Naive thymus-derived CD4-positive, alpha-beta T cell (primary cell): ENCODE measurements at regions not wholly inside any gene's neighbourhood (a gene's known extent, or its start where the extent isn't known, plus 50 kb on each side); places are given as distances from the start of the nearest gene placed in this dataset.

ENCODE experiments used
- ATAC-seq: fragments of 150-1000 bp; cut with Tn5 transposase; 2 replicates; pipeline ENCODE4 v1.10.0; 2021; ENCODE audit warnings: mild to moderate bottlenecking, moderate library complexity
- CTCF ChIA-PET: fragments of 350-600 bp; sonication (Branson Sonifier 250); formaldehyde crosslinking; loops from one replicate; lab custom pipeline; 2021; ENCODE audit warnings: antibody characterized with exemption; lab: Charles Lee
- POLR2A ChIA-PET: fragments of 350-600 bp; sonication (Branson Sonifier 250); formaldehyde crosslinking; loops from one replicate; lab custom pipeline; 2021; ENCODE audit warnings: antibody characterized with exemption, inconsistent platforms; lab: Charles Lee
- DNase-seq, 9 donors: peaks; one replicate each; pipeline versions ENCODE4 v3.0.0 to v3.0.0-alpha.2; 2020 to 2022; ENCODE audit warnings: mixed read lengths in 1 of 9
- H3K27ac ChIP-seq: one replicate; pipeline ENCODE4 v1.7.0; 2013; ENCODE audit warnings: mild to moderate bottlenecking, low read depth, low read length, moderate library complexity
- H3K27me3 ChIP-seq, 2 donors: one replicate each; pipeline ENCODE4 v1.7.0; 2013; ENCODE audit warnings: low read length in 2 of 2, mild to moderate bottlenecking in 2 of 2, moderate library complexity in 2 of 2; ENCODE audit not compliant: control insufficient read depth in 2 of 2, insufficient read depth in 2 of 2
- H3K36me3 ChIP-seq, 3 experiments: 1 replicate in 2 of 3; 2 replicates in 1 of 3; pipeline ENCODE4 v1.7.0; 2013; ENCODE audit warnings: low read length in 3 of 3, mild to moderate bottlenecking in 3 of 3, moderate library complexity in 1 of 3; ENCODE audit not compliant: insufficient read depth in 3 of 3, control insufficient read depth in 2 of 3
- H3K4me1 ChIP-seq, 2 donors: one replicate each; pipeline ENCODE4 v1.7.0; 2013; ENCODE audit warnings: low read length in 2 of 2, mild to moderate bottlenecking in 2 of 2, moderate library complexity in 1 of 2; ENCODE audit not compliant: control insufficient read depth in 2 of 2, insufficient read depth in 2 of 2
- H3K4me3 ChIP-seq: 2 replicates; pipeline ENCODE4 v1.7.0; 2013; ENCODE audit warnings: mild to moderate bottlenecking, low read length
- H3K9me3 ChIP-seq, 3 experiments: 1 replicate in 2 of 3; 2 replicates in 1 of 3; pipeline ENCODE4 v1.7.0; 2013; ENCODE audit warnings: low read length in 3 of 3; ENCODE audit not compliant: control insufficient read depth in 2 of 3
- H3K27ac Mint-ChIP-seq, 9 donors: one replicate each; pipeline ENCODE4 v1.8.0; 2020 to 2022; ENCODE audit warnings: mixed read lengths in 9 of 9, mild to moderate bottlenecking in 8 of 9, moderate library complexity in 5 of 9, inconsistent platforms in 2 of 9
- H3K27me3 Mint-ChIP-seq, 5 donors: one replicate each; pipeline ENCODE4 v1.8.0; 2021 to 2022; ENCODE audit warnings: mixed read lengths in 5 of 5, mild to moderate bottlenecking in 1 of 5
- H3K36me3 Mint-ChIP-seq, 5 donors: one replicate each; pipeline ENCODE4 v1.8.0; 2020 to 2022; ENCODE audit warnings: mixed read lengths in 5 of 5, mild to moderate bottlenecking in 3 of 5, inconsistent platforms in 1 of 5
- H3K4me1 Mint-ChIP-seq, 7 donors: one replicate each; pipeline ENCODE4 v1.8.0; 2020 to 2022; ENCODE audit warnings: mixed read lengths in 7 of 7, mild to moderate bottlenecking in 3 of 7, inconsistent platforms in 1 of 7
- H3K4me3 Mint-ChIP-seq, 10 donors: one replicate each; pipeline ENCODE4 v1.8.0; 2020 to 2022; ENCODE audit warnings: mild to moderate bottlenecking in 10 of 10, mixed read lengths in 10 of 10, moderate library complexity in 6 of 10, inconsistent platforms in 2 of 10
- H3K9me3 Mint-ChIP-seq, 11 donors: one replicate each; pipeline ENCODE4 v1.8.0; 2020 to 2022; ENCODE audit warnings: mixed read lengths in 11 of 11, mild to moderate bottlenecking in 4 of 11, inconsistent platforms in 1 of 11, moderate library complexity in 1 of 11
- intact Hi-C, 2 donors: fragments of 100-400 bp; cut with micrococcal nuclease; formaldehyde crosslinking; loops; one replicate each; pipeline ENCODE4 v1.15.1; 2023

DNA sequence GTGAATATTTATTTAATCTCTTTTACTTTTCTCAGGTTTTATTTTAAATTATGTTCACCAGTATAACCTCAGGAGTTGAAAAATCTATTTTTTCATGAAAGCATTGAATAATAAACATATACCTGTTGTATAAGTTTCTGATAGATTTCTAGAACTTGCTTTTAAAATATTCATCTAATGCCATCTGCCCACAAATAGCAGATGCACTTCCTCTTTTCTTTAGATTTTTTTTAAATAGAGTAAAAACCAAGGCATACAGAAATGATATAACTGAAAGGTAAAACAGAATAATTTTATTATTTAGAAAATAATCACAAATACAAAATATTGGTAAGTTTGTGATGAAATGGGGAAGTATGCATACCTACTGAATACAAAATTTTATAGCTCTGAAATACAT, 130.7 kb upstream of the PRMT6 start:
- Mint-ChIP-seq H3K36me3 (no peaks in the 10 kb centered on the region), H3K27ac (no peak overlapping the region), H3K27me3 (no peaks in the 10 kb centered on the region), H3K9me3 (peaks cover 0 to 18% (median 7%) of the 10 kb centered on the region in 11 donors), H3K4me3 (no peak overlapping the region), H3K4me1 (no peaks in the 10 kb centered on the region)
- Histone ChIP-seq H3K4me1 (no peaks in the 10 kb centered on the region), H3K27ac (no peak overlapping the region), H3K9me3 (no peaks in the 10 kb centered on the region), H3K4me3 (no peak overlapping the region), H3K36me3 (no peaks in the 10 kb centered on the region), H3K27me3 (no peaks in the 10 kb centered on the region)
- DNase-seq, result no peak
- ChIA-PET CTCF (no interaction called here), POLR2A (no interaction called here)
- ATAC-seq, result no peak
- intact Hi-C loops, result no loop called here

DNA sequence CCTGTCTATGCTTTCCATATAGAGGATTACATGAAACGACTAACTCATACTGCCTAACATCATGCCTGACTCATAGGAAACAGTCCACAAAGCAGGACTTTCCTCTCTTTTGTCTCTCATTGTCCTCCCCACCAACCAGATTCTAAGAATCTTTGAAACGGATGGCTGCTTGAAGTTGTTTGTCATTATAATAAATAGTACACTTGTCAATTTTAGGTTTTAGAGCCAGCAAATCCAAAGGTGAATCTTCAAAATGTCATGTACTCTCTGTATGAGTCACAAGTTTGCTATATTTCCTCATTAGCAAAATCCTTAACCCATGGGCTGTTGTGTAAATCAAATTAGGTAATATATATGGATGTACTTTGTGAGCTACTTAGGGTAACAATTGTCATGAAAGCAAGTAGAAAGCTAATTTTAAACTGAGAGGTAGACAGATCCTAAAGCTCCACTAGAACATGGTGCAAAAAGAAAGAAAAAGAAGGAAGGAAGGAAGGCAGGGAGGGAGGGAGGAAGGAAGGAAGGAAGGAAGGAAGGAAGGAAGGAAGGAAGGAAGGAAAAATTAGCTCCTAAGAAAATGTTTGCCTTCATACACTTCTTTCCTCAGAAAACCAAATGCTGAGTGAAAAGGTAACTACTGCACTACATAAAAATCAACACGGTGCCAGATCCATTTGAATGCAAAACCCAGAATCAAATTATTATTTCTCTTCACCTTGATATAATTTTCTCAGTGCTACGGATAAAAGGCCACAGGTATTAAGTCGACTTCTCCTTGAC, 129.5 kb upstream of the PRMT6 start:
- Mint-ChIP-seq H3K27ac (no peak overlapping the region), H3K9me3 (peaks cover 0 to 18% (median 7%) of the 10 kb centered on the region in 11 donors), H3K4me1 (no peaks in the 10 kb centered on the region), H3K36me3 (no peaks in the 10 kb centered on the region), H3K4me3 (no peak overlapping the region), H3K27me3 (no peaks in the 10 kb centered on the region)
- Histone ChIP-seq H3K27ac (no peak overlapping the region), H3K27me3 (no peaks in the 10 kb centered on the region), H3K9me3 (no peaks in the 10 kb centered on the region), H3K4me1 (no peaks in the 10 kb centered on the region), H3K4me3 (no peak overlapping the region), H3K36me3 (no peaks in the 10 kb centered on the region)
- ATAC-seq, result no peak
- POLR2A ChIA-PET, result no interaction called here
- intact Hi-C loops, result no loop called here
- CTCF ChIA-PET, result no interaction called here
- no peak for DNase-seq

DNA sequence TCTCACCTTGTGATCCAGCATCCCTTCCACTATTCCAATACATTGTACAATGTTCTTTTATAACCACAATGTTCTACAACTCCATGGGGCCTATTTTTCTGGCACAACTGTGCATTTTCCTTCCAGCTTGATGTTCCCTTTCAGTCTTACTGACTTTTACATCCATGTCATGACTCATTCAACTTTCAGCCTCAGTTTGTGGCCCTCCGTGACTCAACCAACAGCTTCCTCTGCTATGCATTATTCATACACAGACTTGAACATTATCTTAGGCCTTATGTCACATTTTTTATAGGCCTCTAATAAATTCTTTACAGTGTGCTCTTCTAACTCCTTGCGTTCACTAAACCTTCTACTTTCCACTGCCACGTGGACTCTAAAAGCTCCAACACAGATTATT, 119.4 kb upstream of the PRMT6 start:
- Mint-ChIP-seq H3K9me3 (peaks cover 0 to 28% (median 4%) of the 10 kb centered on the region in 11 donors), H3K27me3 (peaks cover 0 to 5% (median 0%) of the 10 kb centered on the region in 5 donors), H3K4me3 (no peak overlapping the region), H3K36me3 (no peaks in the 10 kb centered on the region), H3K27ac (no peak overlapping the region), H3K4me1 (no peaks in the 10 kb centered on the region)
- ATAC-seq, result no peak
- intact Hi-C loops, result no loop called here
- H3K27ac ChIP-seq, result no peak overlapping the region
- DNase-seq, result no peak
- no peaks in the 10 kb centered on the region for H3K4me1 ChIP-seq
- H3K9me3 ChIP-seq, result no peaks in the 10 kb centered on the region
- H3K4me3 ChIP-seq, result no peak overlapping the region
- CTCF ChIA-PET, result no interaction called here
- no peaks in the 10 kb centered on the region for H3K36me3 ChIP-seq
- POLR2A ChIA-PET, result no interaction called here
- H3K27me3 ChIP-seq, result no peaks in the 10 kb centered on the region

DNA sequence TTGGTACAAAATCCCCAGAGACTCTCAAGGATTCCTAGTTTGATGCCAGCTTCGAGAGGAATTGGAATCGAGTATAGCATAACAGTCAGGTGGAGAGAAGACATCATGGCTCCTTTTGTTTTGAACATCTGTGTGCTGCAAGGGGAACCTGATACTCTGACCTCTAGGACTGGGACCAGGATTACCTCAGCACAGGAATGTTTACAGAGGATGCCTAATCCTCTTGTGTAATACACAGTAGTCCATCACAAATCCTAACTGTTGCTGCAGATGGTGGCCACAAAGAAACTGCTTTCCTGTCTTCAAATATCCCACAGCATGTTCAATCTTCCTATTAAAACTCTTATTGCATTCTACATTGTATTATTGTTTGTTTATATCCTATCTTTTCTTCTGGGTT, 111.8 kb upstream of the PRMT6 start:
- no peaks in the 10 kb centered on the region for H3K4me1 Mint-ChIP-seq
- CTCF ChIA-PET, result no interaction called here
- ATAC-seq, result no peak

DNA sequence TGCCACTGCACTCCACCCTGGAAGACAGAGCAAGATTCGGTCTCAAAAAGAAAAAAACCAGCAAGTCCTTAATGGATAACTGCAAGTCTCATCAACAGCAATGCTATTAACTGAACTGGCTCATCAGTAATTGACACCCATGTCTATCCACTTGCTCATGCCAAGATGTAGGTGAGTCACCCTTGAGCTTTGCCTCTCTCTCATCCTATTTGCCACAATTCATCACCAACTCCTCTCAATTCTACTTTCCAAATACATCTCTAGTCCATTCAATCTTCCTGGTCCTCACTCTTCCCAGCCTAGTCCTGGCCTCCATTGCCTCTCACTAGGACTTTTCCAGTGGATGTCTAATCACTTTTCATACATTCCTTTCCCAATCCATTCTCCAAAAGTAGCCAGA, 103.7 kb upstream of the PRMT6 start:
- Histone ChIP-seq H3K27ac (no peak overlapping the region), H3K4me3 (no peak overlapping the region), H3K27me3 (no peaks in the 10 kb centered on the region), H3K9me3 (no peaks in the 10 kb centered on the region), H3K36me3 (no peaks in the 10 kb centered on the region), H3K4me1 (no peaks in the 10 kb centered on the region)
- peaks cover 0 to 8% (median 0%) of the 10 kb centered on the region in 11 donors for H3K9me3 Mint-ChIP-seq
- H3K36me3 Mint-ChIP-seq, result no peaks in the 10 kb centered on the region
- peaks cover 0 to 18% (median 4%) of the 10 kb centered on the region in 5 donors for H3K27me3 Mint-ChIP-seq
- ChIA-PET POLR2A (no interaction called here), CTCF (no interaction called here)
- ATAC-seq (no peak), DNase-seq (no peak)
- H3K4me3 Mint-ChIP-seq, result no peak overlapping the region
- H3K27ac Mint-ChIP-seq, result no peak overlapping the region
- no peaks in the 10 kb centered on the region for H3K4me1 Mint-ChIP-seq
- intact Hi-C loops, result no loop called here

More for the DNA sequence above, 111.8 kb upstream of the PRMT6 start:
- no peak overlapping the region for H3K27ac ChIP-seq
- no peaks in the 10 kb centered on the region for H3K9me3 ChIP-seq
- Mint-ChIP-seq H3K27me3 (no peaks in the 10 kb centered on the region), H3K36me3 (no peaks in the 10 kb centered on the region), H3K4me3 (no peak overlapping the region), H3K27ac (no peak overlapping the region), H3K9me3 (peaks cover 0 to 4% (median 0%) of the 10 kb centered on the region in 11 donors)
- POLR2A ChIA-PET, result no interaction called here
- no peak overlapping the region for H3K4me3 ChIP-seq
- H3K27me3 ChIP-seq, result no peaks in the 10 kb centered on the region
- no peak for DNase-seq
- H3K36me3 ChIP-seq, result no peaks in the 10 kb centered on the region
- intact Hi-C loops, result no loop called here
- H3K4me1 ChIP-seq, result no peaks in the 10 kb centered on the region

DNA sequence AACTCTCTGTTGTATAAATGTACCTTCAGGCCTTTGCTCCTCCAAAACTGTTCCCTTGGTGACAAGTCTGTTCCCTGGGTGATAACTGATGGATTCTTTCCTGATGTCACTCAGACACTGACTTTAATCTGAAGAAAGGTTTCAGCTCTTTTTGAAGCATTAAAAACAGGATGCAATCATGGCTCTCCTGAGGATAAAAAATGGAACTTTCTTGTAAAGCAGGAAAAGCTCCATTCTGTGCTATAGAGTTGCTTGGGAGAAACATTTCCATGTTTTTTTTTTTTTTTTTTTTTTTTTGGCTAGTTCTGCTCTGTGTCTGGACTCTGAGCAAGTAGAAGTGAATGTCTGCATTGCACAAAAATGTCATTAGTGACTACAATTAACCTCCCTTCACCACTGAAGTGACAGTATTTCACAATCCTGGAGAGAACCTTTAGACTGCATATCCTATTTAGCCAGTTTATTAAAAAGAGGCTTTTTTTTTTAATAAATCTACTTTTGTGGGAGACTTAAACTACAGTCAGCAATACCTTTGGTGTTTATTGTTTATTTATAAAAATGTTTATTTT, 101.7 kb upstream of the PRMT6 start:
- Histone ChIP-seq H3K4me3 (no peak overlapping the region), H3K27me3 (no peaks in the 10 kb centered on the region), H3K27ac (no peak overlapping the region), H3K36me3 (no peaks in the 10 kb centered on the region), H3K4me1 (no peaks in the 10 kb centered on the region), H3K9me3 (no peaks in the 10 kb centered on the region)
- ChIA-PET POLR2A (no interaction called here), CTCF (no interaction called here)
- H3K9me3 Mint-ChIP-seq, result peaks cover 0 to 8% (median 0%) of the 10 kb centered on the region in 11 donors
- no peaks in the 10 kb centered on the region for H3K36me3 Mint-ChIP-seq
- H3K4me1 Mint-ChIP-seq, result no peaks in the 10 kb centered on the region
- intact Hi-C loops, result no loop called here
- ATAC-seq, result no peak
- peaks cover 0 to 18% (median 4%) of the 10 kb centered on the region in 5 donors for H3K27me3 Mint-ChIP-seq
- no peak for DNase-seq
- H3K27ac Mint-ChIP-seq, result no peak overlapping the region
- no peak overlapping the region for H3K4me3 Mint-ChIP-seq

DNA sequence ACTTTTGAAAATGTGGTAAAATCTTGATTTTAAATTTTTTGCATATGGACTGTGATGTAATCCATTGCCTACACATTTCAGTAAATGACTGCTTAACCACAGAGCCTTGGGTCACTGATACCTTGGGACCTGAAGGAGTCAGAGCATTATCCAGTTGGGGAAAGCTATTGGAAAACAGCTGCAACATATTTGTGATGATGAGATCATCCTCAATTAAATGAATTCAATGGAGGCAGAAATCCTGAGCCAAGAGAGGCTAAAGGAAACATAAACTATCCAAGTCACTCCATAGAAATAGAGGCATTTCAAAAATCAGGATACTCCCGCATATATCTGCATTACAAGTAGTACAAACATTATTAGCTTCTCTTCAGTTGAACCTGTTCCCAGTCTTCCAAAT, 99.8 kb upstream of the PRMT6 start:
- no peak for ATAC-seq
- peaks cover 0 to 18% (median 4%) of the 10 kb centered on the region in 5 donors for H3K27me3 Mint-ChIP-seq
- intact Hi-C loops, result no loop called here
- Histone ChIP-seq H3K27me3 (no peaks in the 10 kb centered on the region), H3K27ac (no peak overlapping the region), H3K4me3 (no peak overlapping the region), H3K4me1 (no peaks in the 10 kb centered on the region), H3K9me3 (no peaks in the 10 kb centered on the region), H3K36me3 (no peaks in the 10 kb centered on the region)
- peaks cover 0 to 8% (median 0%) of the 10 kb centered on the region in 11 donors for H3K9me3 Mint-ChIP-seq
- no peak overlapping the region for H3K27ac Mint-ChIP-seq
- ChIA-PET POLR2A (no interaction called here), CTCF (no interaction called here)
- H3K4me1 Mint-ChIP-seq, result no peaks in the 10 kb centered on the region
- no peak overlapping the region for H3K4me3 Mint-ChIP-seq
- DNase-seq, result no peak
- H3K36me3 Mint-ChIP-seq, result no peaks in the 10 kb centered on the region
